SK-N-SH treated with all-trans-retinoic acid at 6 μM for 48 hours (cell line): ENCODE measurements at regions not wholly inside any gene's neighbourhood (a gene's known extent, or its start where the extent isn't known, plus 50 kb on each side); places are given as distances from the start of the nearest gene placed in this dataset.

Source experiments
- CSDC2 ChIP-seq: fragments of 250-450 bp; sonication (Bioruptor Pico); IDR thresholded peaks from 2 replicates; pipeline ENCODE4 v1.5.0; 2020; ENCODE audit warnings: mild to moderate bottlenecking, moderate library complexity
- GLIS3 ChIP-seq: fragments of 250-450 bp; sonication (Bioruptor Pico); IDR thresholded peaks from 2 replicates; pipeline ENCODE4 v1.5.0; 2020; ENCODE audit warnings: mild to moderate bottlenecking, moderate library complexity
- ISL1 ChIP-seq: fragments of 250-450 bp; sonication (Bioruptor Pico); IDR thresholded peaks from 2 replicates; pipeline ENCODE4 v2.1.2; 2022; ENCODE audit warnings: mild to moderate bottlenecking, moderate library complexity
- POU6F1 ChIP-seq: fragments of 250-450 bp; sonication (Bioruptor Pico); IDR thresholded peaks from 2 replicates; pipeline ENCODE4 v1.8.0; 2021; ENCODE audit warnings: low read depth, mild to moderate bottlenecking, moderate library complexity, borderline replicate concordance
- RARB ChIP-seq: fragments of 250-450 bp; sonication (Bioruptor Pico); IDR thresholded peaks from 2 replicates; pipeline ENCODE4 v1.8.0; 2021; ENCODE audit warnings: mild to moderate bottlenecking, moderate library complexity
- TOX ChIP-seq: fragments of 250-450 bp; sonication (Bioruptor Pico); IDR thresholded peaks from 2 replicates; pipeline ENCODE4 v1.8.0; 2021; ENCODE audit warnings: mild to moderate bottlenecking, moderate library complexity, borderline replicate concordance
- ZC3H10 ChIP-seq: fragments of 250-450 bp; sonication (Bioruptor Pico); IDR thresholded peaks from 2 replicates; pipeline ENCODE4 v1.5.1; 2021; ENCODE audit warnings: mild to moderate bottlenecking, moderate library complexity
- ZFP30 ChIP-seq: fragments of 450-650 bp; formaldehyde crosslinking; IDR thresholded peaks from 2 replicates; pipeline ENCODE4 v1.5.0; 2022; ENCODE audit warnings: mild to moderate bottlenecking, moderate library complexity
- ZNF565 ChIP-seq: fragments of 450-650 bp; formaldehyde crosslinking; conservative IDR thresholded peaks from 2 replicates; pipeline ENCODE4 v1.5.0; 2020; ENCODE audit warnings: low read depth, mild to moderate bottlenecking, moderate library complexity
- ZNF70 ChIP-seq: fragments of 450-650 bp; formaldehyde crosslinking; IDR thresholded peaks from 2 replicates; pipeline ENCODE4 v1.5.0; 2020; ENCODE audit warnings: mild to moderate bottlenecking, moderate library complexity
- TF ChIP-seq, protein P1 (sequence below): fragments of 250-450 bp; sonication (Bioruptor Pico); IDR thresholded peaks from 2 replicates; pipeline ENCODE4 v1.8.0; 2020; ENCODE audit warnings: mild to moderate bottlenecking, moderate library complexity, borderline replicate concordance
- TF ChIP-seq, protein P2 (sequence below): fragments of 250-450 bp; sonication (Bioruptor Pico); IDR thresholded peaks from 2 replicates; pipeline ENCODE4 v1.5.0; 2020; ENCODE audit warnings: mild to moderate bottlenecking, moderate library complexity
- TF ChIP-seq, protein P3 (sequence below): fragments of 250-450 bp; sonication (Bioruptor Pico); IDR thresholded peaks from 2 replicates; pipeline ENCODE4 v1.5.1; 2020; ENCODE audit warnings: low read depth, mild to moderate bottlenecking, moderate library complexity

- TF ChIP-seq POU6F1 (CRISPR knock-in tag) (no peak), CSDC2 (CRISPR knock-in tag) (no peak), GLIS3 (no peak), ZFP30 (CRISPR knock-in tag) (no peak), RARB (CRISPR knock-in tag) (no peak), TOX (CRISPR knock-in tag) (no peak), ZNF565 (CRISPR knock-in tag) (no peak), ZC3H10 (CRISPR knock-in tag) (no peak), ISL1 (CRISPR knock-in tag) (no peak), ZNF70 (CRISPR knock-in tag) (no peak)
- TF ChIP-seq, protein P1, sequence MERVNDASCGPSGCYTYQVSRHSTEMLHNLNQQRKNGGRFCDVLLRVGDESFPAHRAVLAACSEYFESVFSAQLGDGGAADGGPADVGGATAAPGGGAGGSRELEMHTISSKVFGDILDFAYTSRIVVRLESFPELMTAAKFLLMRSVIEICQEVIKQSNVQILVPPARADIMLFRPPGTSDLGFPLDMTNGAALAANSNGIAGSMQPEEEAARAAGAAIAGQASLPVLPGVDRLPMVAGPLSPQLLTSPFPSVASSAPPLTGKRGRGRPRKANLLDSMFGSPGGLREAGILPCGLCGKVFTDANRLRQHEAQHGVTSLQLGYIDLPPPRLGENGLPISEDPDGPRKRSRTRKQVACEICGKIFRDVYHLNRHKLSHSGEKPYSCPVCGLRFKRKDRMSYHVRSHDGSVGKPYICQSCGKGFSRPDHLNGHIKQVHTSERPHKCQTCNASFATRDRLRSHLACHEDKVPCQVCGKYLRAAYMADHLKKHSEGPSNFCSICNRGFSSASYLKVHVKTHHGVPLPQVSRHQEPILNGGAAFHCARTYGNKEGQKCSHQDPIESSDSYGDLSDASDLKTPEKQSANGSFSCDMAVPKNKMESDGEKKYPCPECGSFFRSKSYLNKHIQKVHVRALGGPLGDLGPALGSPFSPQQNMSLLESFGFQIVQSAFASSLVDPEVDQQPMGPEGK (CRISPR knock-in tag) = no peak
- TF ChIP-seq, protein P2, sequence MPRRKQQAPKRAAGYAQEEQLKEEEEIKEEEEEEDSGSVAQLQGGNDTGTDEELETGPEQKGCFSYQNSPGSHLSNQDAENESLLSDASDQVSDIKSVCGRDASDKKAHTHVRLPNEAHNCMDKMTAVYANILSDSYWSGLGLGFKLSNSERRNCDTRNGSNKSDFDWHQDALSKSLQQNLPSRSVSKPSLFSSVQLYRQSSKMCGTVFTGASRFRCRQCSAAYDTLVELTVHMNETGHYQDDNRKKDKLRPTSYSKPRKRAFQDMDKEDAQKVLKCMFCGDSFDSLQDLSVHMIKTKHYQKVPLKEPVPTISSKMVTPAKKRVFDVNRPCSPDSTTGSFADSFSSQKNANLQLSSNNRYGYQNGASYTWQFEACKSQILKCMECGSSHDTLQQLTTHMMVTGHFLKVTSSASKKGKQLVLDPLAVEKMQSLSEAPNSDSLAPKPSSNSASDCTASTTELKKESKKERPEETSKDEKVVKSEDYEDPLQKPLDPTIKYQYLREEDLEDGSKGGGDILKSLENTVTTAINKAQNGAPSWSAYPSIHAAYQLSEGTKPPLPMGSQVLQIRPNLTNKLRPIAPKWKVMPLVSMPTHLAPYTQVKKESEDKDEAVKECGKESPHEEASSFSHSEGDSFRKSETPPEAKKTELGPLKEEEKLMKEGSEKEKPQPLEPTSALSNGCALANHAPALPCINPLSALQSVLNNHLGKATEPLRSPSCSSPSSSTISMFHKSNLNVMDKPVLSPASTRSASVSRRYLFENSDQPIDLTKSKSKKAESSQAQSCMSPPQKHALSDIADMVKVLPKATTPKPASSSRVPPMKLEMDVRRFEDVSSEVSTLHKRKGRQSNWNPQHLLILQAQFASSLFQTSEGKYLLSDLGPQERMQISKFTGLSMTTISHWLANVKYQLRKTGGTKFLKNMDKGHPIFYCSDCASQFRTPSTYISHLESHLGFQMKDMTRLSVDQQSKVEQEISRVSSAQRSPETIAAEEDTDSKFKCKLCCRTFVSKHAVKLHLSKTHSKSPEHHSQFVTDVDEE (CRISPR knock-in tag) = no peak
- TF ChIP-seq, protein P3, sequence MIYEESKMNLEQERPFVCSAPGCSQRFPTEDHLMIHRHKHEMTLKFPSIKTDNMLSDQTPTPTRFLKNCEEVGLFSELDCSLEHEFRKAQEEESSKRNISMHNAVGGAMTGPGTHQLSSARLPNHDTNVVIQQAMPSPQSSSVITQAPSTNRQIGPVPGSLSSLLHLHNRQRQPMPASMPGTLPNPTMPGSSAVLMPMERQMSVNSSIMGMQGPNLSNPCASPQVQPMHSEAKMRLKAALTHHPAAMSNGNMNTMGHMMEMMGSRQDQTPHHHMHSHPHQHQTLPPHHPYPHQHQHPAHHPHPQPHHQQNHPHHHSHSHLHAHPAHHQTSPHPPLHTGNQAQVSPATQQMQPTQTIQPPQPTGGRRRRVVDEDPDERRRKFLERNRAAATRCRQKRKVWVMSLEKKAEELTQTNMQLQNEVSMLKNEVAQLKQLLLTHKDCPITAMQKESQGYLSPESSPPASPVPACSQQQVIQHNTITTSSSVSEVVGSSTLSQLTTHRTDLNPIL (CRISPR knock-in tag) = no peak
Observed at GRCh38 chr6:121526282-121526681, 90.8 kb downstream of the GJA1 start.
